ENCODE measurements at regions not wholly inside any gene's neighbourhood (a gene's known extent, or its start where the extent isn't known, plus 50 kb on each side); places are given as distances from the start of the nearest gene placed in this dataset.
"Not testable (repeated sequence)": the region's sequence is repeated elsewhere in the genome, so short reads cannot be mapped to it uniquely, and the experiment has no call there.

DNA sequence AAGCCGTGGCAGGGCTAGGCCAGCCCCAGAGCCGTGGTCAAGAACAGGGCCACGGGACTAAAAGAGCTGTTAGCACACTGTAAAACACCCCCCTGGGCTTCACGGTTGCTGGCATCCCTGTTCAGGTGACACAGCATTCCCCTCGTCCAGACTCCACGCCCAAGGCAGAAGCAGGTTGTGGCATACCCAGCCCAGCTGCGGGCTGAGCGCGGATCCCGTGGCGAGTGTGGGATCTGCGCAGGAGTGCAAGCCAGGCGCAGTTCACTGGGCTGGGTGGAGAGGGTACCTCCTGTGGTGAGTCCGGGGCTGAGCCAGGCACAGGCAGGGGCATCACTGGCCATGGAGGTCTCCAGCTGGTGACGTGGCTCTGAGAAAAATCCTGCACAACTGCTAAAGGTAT, 199.1 kb downstream of the FZD1 start:
- intact Hi-C loops (cut with micrococcal nuclease): no loop called here
- no peaks in the 10 kb centered on the region for H3K4me1 Mint-ChIP-seq (ENCODE audit: low read depth)
- H3K27ac Mint-ChIP-seq: no peak overlapping the region
- no peak overlapping the region for H3K4me3 Mint-ChIP-seq
- H3K27me3 Mint-ChIP-seq (ENCODE audit: insufficient read depth): no peaks in the 10 kb centered on the region
- DNase-seq (ENCODE audit: low spot score): no peak
- no peaks in the 10 kb centered on the region for H3K9me3 Mint-ChIP-seq
- H3K36me3 Mint-ChIP-seq (ENCODE audit: low read depth): no peaks in the 10 kb centered on the region

DNA sequence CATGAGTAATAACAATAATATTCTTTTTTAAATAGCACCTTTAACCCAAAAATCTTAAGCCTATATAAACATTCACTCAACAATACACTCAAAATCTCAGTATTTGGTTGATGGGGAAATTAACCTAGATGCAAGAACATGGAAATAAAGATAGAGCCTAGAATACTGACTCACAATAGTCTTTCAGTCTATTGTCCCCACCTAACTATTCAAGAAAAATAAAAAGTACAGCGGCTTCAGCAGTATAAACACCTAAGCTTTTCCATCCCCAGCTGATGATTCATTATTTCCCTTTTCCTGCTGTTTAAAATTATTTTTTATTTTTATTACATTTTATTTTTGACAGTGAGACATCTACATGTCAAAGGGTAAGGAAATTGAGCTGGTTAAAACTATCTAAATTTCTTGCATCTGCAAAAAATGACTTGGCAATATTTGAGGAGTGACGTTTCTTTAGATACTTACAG, 201.4 kb downstream of the FZD1 start:
- no peaks in the 10 kb centered on the region for H3K4me1 Mint-ChIP-seq (ENCODE audit: low read depth)
- H3K27ac Mint-ChIP-seq: no peak overlapping the region
- intact Hi-C loops (cut with micrococcal nuclease): no loop called here
- no peaks in the 10 kb centered on the region for H3K9me3 Mint-ChIP-seq
- no peak for DNase-seq (ENCODE audit: low spot score)
- H3K4me3 Mint-ChIP-seq: no peak overlapping the region
- H3K27me3 Mint-ChIP-seq (ENCODE audit: insufficient read depth): no peaks in the 10 kb centered on the region
- H3K36me3 Mint-ChIP-seq (ENCODE audit: low read depth): no peaks in the 10 kb centered on the region

DNA sequence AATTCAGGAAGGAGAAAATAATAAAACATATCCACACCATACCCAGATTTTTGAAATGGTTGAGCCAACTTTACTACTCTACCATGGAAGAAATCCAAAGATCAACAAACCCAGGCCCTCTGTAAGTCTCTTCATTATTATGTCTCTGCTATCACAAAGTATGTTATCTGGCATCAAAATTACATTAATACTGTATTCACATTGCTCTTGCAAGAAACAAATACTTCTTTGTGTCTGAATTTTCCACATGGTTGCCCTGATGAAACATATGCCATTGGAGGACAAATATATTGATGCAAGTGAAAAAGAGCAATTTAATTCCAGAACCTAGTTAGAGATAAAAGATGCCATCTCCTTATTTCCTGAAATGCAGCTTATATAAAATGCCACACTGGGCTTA, 204.0 kb downstream of the FZD1 start:
- Mint-ChIP-seq H3K9me3 (peaks cover 4% of the 10 kb centered on the region), H3K4me3 (no peak overlapping the region), H3K27me3 (ENCODE audit: insufficient read depth) (no peaks in the 10 kb centered on the region), H3K36me3 (ENCODE audit: low read depth) (no peaks in the 10 kb centered on the region), H3K27ac (no peak overlapping the region), H3K4me1 (ENCODE audit: low read depth) (no peaks in the 10 kb centered on the region)
- intact Hi-C loops (cut with micrococcal nuclease): no loop called here
- DNase-seq (ENCODE audit: low spot score): no peak

DNA sequence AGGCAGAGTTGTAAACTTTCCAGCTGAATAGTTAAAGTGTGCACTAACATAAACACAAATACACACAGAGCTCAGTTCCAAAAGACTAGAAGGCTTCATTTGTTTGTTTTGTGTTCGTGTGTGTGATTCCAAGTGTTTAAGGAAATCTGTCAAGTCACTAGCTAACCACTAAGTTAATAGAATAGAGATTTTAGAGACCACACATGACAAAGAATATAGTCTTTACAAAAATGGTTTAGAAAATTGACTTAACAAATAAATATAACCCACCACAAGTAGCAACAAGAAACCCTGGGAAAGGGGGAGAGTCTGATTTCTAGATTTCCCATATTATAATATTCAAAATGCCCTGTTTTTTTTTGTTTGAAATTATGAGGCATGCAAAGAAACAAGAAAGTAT, 209.4 kb downstream of the FZD1 start:
- H3K4me1 Mint-ChIP-seq (ENCODE audit: low read depth): no peaks in the 10 kb centered on the region
- no peak overlapping the region for H3K4me3 Mint-ChIP-seq
- H3K27me3 Mint-ChIP-seq (ENCODE audit: insufficient read depth): no peaks in the 10 kb centered on the region
- no peak overlapping the region for H3K27ac Mint-ChIP-seq
- intact Hi-C loops (cut with micrococcal nuclease): no loop called here
- no peaks in the 10 kb centered on the region for H3K36me3 Mint-ChIP-seq (ENCODE audit: low read depth)
- H3K9me3 Mint-ChIP-seq: peaks cover 10% of the 10 kb centered on the region
- DNase-seq (ENCODE audit: low spot score): no peak

DNA sequence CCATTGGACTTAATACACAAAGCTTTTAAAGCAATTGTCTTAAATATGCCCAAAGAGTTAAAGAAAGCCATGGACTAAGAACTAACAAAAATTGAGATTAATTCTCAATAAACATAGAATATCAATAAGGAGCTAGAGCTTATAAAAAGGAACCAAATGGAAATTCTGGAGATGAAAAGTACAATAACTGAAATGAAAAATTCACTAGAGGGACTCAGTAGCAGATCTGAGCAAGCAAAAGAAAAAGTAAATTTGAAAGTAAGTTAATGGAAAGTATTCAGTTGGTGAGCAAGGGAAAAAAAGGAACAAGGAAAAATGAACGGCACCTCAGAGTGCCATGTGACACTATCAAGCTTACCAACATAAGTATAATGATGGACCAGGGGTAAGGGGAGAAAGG, 209.8 kb downstream of the FZD1 start:
- DNase-seq (ENCODE audit: low spot score): no peak
- intact Hi-C loops (cut with micrococcal nuclease): no loop called here
- Mint-ChIP-seq H3K4me1 (ENCODE audit: low read depth) (no peaks in the 10 kb centered on the region), H3K36me3 (ENCODE audit: low read depth) (no peaks in the 10 kb centered on the region), H3K4me3 (no peak overlapping the region), H3K27me3 (ENCODE audit: insufficient read depth) (no peaks in the 10 kb centered on the region), H3K27ac (no peak overlapping the region), H3K9me3 (peaks cover 10% of the 10 kb centered on the region)

DNA sequence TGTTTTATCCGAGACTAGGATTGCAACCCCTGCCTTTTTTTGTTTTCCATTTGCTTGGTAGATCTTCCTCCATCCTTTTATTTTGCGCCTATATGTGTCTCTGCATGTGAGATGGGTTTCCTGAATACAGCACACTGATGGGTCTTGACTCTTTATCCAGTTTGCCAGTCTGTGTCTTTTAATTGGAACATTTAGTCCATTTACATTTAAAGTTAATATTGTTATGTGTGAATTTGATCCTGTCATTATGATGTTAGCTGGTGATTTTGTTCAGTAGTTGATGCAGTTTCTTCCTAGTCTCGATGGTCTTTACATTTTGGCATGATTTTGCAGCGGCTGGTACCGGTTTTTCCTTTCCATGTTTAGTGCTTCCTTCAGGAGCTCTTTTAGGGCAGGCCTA, 216.2 kb downstream of the FZD1 start:
- H3K4me1 Mint-ChIP-seq (ENCODE audit: low read depth); intact Hi-C loops (cut with micrococcal nuclease); H3K9me3 Mint-ChIP-seq; DNase-seq (ENCODE audit: low spot score); H3K27ac Mint-ChIP-seq; H3K4me3 Mint-ChIP-seq; H3K27me3 Mint-ChIP-seq (ENCODE audit: insufficient read depth); H3K36me3 Mint-ChIP-seq (ENCODE audit: low read depth): not testable (repeated sequence)

DNA sequence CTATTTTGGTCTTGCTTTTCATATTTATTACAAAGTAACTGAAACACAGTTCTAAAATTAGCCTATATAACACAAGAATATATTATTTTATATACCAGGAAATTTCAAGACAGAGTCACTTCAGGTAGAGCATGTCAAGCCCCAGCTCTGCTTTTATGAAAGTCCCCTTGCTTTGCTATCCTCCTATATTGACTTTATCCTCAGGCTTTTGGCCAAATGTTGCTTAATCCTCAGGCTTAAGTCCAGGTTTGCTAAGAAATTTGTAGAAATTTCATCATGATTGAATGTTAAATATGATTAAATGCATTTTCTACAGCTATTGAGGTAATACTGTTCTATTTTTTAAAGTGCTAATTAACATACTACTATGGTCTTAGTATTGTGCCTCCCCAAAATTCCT, 227.6 kb downstream of the FZD1 start:
- Mint-ChIP-seq H3K36me3 (ENCODE audit: low read depth) (no peaks in the 10 kb centered on the region), H3K27me3 (ENCODE audit: insufficient read depth) (no peaks in the 10 kb centered on the region), H3K27ac (no peak overlapping the region), H3K4me3 (no peak overlapping the region), H3K4me1 (ENCODE audit: low read depth) (no peaks in the 10 kb centered on the region), H3K9me3 (peaks cover 4% of the 10 kb centered on the region)
- intact Hi-C loops (cut with micrococcal nuclease): no loop called here
- DNase-seq (ENCODE audit: low spot score): no peak

DNA sequence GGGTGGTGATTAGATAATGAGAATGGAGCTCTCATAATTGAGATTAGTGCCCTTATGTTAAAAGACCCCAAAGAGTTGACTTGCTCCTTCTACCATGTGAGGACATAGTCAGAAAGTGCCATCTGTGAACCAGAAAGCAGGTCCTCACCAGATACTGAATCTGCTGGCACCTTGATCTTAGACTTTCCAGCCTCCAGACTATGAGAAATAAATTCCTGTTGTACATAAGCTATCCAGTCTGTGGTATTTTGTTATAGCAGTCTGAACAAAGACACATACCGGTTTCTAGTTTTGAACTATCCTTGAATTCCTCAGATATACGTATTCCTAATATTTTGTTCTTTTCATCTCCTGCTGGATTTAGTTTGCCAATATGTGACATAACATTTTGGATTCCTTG, 228.1 kb downstream of the FZD1 start:
- no peak overlapping the region for H3K27ac Mint-ChIP-seq
- H3K27me3 Mint-ChIP-seq (ENCODE audit: insufficient read depth): no peaks in the 10 kb centered on the region
- intact Hi-C loops (cut with micrococcal nuclease): no loop called here
- no peaks in the 10 kb centered on the region for H3K36me3 Mint-ChIP-seq (ENCODE audit: low read depth)
- no peaks in the 10 kb centered on the region for H3K4me1 Mint-ChIP-seq (ENCODE audit: low read depth)
- no peak overlapping the region for H3K4me3 Mint-ChIP-seq
- no peak for DNase-seq (ENCODE audit: low spot score)
- H3K9me3 Mint-ChIP-seq: peaks cover 4% of the 10 kb centered on the region

- intact Hi-C loops (cut with micrococcal nuclease): no loop called here
- no peak for DNase-seq (ENCODE audit: low spot score)
- Mint-ChIP-seq H3K27ac (no peak overlapping the region), H3K27me3 (ENCODE audit: insufficient read depth) (no peaks in the 10 kb centered on the region), H3K9me3 (peaks cover 4% of the 10 kb centered on the region), H3K36me3 (ENCODE audit: low read depth) (no peaks in the 10 kb centered on the region), H3K4me1 (ENCODE audit: low read depth) (no peaks in the 10 kb centered on the region), H3K4me3 (no peak overlapping the region)
Measured at GRCh38 chr7:91492773-91493172, 228.5 kb downstream of the FZD1 start.

GRCh38 chr7:91494450-91494849, 230.2 kb downstream of the FZD1 start:
- Mint-ChIP-seq H3K27ac (no peak overlapping the region), H3K4me3 (no peak overlapping the region), H3K27me3 (ENCODE audit: insufficient read depth) (no peaks in the 10 kb centered on the region), H3K4me1 (ENCODE audit: low read depth) (no peaks in the 10 kb centered on the region), H3K36me3 (ENCODE audit: low read depth) (no peaks in the 10 kb centered on the region), H3K9me3 (peaks cover 4% of the 10 kb centered on the region)
- intact Hi-C loops (cut with micrococcal nuclease): no loop called here
- no peak for DNase-seq (ENCODE audit: low spot score)

DNA sequence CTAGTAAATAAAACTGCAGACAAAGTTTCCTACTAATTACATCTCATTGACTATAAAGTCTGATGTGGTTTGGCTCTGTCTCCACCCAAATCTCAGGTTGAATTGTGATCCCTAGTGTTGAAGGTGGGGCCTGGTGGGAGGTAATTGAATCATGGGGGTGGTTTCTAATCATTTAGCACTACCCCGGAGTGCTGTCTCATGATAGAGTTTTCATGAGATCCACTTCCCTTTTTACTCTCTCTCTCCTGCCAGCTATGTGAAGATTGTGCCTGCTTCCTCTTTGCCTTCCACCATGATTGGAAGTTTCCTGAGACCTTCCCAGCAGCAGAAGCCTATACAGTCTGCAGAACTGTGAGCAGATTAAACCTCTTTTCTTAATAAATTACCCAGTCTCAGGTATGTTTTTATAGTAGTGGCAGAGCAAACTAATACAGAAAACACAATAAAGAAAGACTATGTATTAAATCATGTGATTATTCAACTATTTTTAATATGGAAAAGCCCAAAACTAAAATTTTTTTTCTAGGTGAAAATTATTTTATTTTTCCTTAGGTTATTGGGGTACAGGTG, 232.1 kb downstream of the FZD1 start:
- no peak overlapping the region for H3K4me3 Mint-ChIP-seq

GRCh38 chr7:91497277-91497676, 233.0 kb downstream of the FZD1 start:
- H3K4me1 Mint-ChIP-seq (ENCODE audit: low read depth); intact Hi-C loops (cut with micrococcal nuclease); H3K4me3 Mint-ChIP-seq; H3K27me3 Mint-ChIP-seq (ENCODE audit: insufficient read depth); H3K36me3 Mint-ChIP-seq (ENCODE audit: low read depth); H3K27ac Mint-ChIP-seq; DNase-seq (ENCODE audit: low spot score): not testable (repeated sequence)
- H3K9me3 Mint-ChIP-seq: peaks cover 20% of the 10 kb centered on the region

More for the DNA sequence above, 232.1 kb downstream of the FZD1 start:
- no peak overlapping the region for H3K27ac Mint-ChIP-seq
- peaks cover 14% of the 10 kb centered on the region for H3K9me3 Mint-ChIP-seq
- DNase-seq (ENCODE audit: low spot score): no peak
- H3K27me3 Mint-ChIP-seq (ENCODE audit: insufficient read depth): no peaks in the 10 kb centered on the region
- no peaks in the 10 kb centered on the region for H3K4me1 Mint-ChIP-seq (ENCODE audit: low read depth)
- H3K36me3 Mint-ChIP-seq (ENCODE audit: low read depth): no peaks in the 10 kb centered on the region
- intact Hi-C loops (cut with micrococcal nuclease): no loop called here

GRCh38 chr7:91503934-91504555, 239.8 kb downstream of the FZD1 start:
- Mint-ChIP-seq H3K36me3 (ENCODE audit: low read depth) (no peaks in the 10 kb centered on the region), H3K9me3 (peaks cover 17% of the 10 kb centered on the region), H3K4me3 (no peak overlapping the region), H3K27ac (no peak overlapping the region), H3K4me1 (ENCODE audit: low read depth) (no peaks in the 10 kb centered on the region), H3K27me3 (ENCODE audit: insufficient read depth) (no peaks in the 10 kb centered on the region)
- intact Hi-C loops (cut with micrococcal nuclease): no loop called here
- DNase-seq (ENCODE audit: low spot score): no peak

- Mint-ChIP-seq H3K4me3 (no peak overlapping the region), H3K36me3 (ENCODE audit: low read depth) (no peaks in the 10 kb centered on the region), H3K9me3 (peaks cover 17% of the 10 kb centered on the region), H3K27me3 (ENCODE audit: insufficient read depth) (no peaks in the 10 kb centered on the region), H3K27ac (no peak overlapping the region), H3K4me1 (ENCODE audit: low read depth) (no peaks in the 10 kb centered on the region)
- intact Hi-C loops (cut with micrococcal nuclease): no loop called here
- DNase-seq (ENCODE audit: low spot score): no peak
Measured at GRCh38 chr7:91504919-91505318, 240.7 kb downstream of the FZD1 start.
